Right lobe of liver (tissue), 4 donors: ENCODE measurements at regions not wholly inside any gene's neighbourhood (a gene's known extent, or its start where the extent isn't known, plus 50 kb on each side); places are given as distances from the start of the nearest gene placed in this dataset.

ENCODE experiments used
- POLR2A ChIP-seq: fragments of 450-650 bp; IDR thresholded peaks from one replicate; pipeline ENCODE4 v1.6.1; 2017; ENCODE audit warnings: antibody characterized with exemption, mild to moderate bottlenecking
- TF ChIP-seq, protein P1 (sequence below), 4 donors: fragments of 200-600 bp in 3 of 4; fragments of 450-650 bp in 1 of 4; IDR thresholded peaks; one replicate each; pipeline versions ENCODE4 v1.5.1 to v1.8.0; 2016 to 2022; ENCODE audit warnings: antibody characterized with exemption in 4 of 4, mild to moderate bottlenecking in 2 of 4
- donor health status: DM: no; HTN: no; CAD: no.
- donor health status: DM: no; HTN: no; CAD: no.
- donor health status: DM: no; HTN: yes; CAD: no.

DNA sequence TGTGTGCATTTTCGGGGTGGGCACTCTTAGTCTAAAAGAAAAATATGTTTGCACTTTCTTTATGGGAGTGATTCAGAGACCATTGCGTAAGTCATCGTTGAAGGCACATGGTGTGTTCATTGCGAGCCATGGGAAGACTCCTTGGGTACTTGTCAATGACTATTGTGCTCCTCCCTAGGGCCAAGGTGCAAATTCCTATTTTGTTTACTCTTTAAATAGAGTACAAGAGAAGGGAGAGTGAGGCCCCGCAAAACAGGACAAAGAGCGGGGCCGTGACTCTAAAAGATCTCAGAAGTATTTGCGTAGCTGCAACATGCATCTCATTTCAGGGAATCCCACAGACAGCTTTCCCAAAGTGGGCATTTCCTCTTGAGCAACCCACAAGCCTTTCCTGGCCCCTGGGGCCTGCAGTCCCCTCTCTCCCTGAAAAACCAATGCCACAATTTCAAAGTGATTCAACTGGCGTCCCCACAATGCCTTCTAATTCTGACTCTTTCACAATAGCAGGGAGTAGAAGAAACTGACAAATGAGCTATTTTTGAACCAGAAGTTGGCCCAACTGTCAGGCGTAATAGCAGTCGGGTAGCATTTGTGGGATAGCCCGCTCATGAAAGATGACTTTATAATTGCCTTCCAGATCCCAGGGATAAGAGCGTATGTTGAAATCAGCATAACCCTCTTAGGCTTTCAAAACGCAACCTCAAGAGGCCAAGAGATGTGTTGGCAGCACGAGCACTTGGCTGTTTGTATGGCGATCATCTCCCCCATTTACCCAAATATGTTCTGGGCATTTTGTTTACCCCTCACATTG lies 277.9 kb upstream of the BMP2 start:
- TF ChIP-seq, protein P1, sequence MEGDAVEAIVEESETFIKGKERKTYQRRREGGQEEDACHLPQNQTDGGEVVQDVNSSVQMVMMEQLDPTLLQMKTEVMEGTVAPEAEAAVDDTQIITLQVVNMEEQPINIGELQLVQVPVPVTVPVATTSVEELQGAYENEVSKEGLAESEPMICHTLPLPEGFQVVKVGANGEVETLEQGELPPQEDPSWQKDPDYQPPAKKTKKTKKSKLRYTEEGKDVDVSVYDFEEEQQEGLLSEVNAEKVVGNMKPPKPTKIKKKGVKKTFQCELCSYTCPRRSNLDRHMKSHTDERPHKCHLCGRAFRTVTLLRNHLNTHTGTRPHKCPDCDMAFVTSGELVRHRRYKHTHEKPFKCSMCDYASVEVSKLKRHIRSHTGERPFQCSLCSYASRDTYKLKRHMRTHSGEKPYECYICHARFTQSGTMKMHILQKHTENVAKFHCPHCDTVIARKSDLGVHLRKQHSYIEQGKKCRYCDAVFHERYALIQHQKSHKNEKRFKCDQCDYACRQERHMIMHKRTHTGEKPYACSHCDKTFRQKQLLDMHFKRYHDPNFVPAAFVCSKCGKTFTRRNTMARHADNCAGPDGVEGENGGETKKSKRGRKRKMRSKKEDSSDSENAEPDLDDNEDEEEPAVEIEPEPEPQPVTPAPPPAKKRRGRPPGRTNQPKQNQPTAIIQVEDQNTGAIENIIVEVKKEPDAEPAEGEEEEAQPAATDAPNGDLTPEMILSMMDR (IDR thresholded peaks at IDR 0.05): no peak
- no peak for TF ChIP-seq POLR2A
